ENCODE measurements at regions not wholly inside any gene's neighbourhood (a gene's known extent, or its start where the extent isn't known, plus 50 kb on each side); places are given as distances from the start of the nearest gene placed in this dataset.

DNA sequence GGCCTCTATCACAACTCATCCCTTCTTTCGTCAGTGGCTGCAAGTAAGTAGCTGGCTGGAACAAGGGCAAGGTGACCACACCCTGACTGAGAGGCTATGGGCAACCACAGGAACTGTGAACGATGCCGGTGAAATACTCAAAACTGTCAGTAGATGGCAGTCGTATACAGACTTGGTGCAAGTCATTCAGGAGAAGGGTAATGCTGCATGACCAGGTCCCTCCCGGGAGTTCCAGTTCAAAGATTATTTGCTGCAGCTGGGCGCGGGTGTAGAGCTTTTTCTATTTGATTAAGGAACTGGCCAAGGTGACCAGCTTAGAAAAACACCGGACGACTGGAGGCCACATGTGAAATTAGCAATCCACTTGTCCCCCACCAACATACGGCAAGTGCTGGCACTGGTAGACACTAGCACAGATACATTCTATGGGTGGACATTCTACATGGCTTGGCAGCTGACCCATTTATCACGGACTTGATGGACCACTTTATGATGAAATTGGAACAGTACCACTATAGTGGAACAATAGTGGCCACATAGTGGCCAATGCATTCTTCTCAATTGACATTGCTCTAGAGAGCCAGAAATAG is 726.6 kb downstream of the TRAM1L1 start:
- TF ChIP-seq, protein P1, sequence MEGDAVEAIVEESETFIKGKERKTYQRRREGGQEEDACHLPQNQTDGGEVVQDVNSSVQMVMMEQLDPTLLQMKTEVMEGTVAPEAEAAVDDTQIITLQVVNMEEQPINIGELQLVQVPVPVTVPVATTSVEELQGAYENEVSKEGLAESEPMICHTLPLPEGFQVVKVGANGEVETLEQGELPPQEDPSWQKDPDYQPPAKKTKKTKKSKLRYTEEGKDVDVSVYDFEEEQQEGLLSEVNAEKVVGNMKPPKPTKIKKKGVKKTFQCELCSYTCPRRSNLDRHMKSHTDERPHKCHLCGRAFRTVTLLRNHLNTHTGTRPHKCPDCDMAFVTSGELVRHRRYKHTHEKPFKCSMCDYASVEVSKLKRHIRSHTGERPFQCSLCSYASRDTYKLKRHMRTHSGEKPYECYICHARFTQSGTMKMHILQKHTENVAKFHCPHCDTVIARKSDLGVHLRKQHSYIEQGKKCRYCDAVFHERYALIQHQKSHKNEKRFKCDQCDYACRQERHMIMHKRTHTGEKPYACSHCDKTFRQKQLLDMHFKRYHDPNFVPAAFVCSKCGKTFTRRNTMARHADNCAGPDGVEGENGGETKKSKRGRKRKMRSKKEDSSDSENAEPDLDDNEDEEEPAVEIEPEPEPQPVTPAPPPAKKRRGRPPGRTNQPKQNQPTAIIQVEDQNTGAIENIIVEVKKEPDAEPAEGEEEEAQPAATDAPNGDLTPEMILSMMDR (conservative IDR thresholded peaks at IDR 0.05; ENCODE audit: low read depth, low read length), result peak; percentile 68
- DNase-seq (ENCODE audit: low read depth), result peak; percentile 83
- no peak overlapping the region for H3K4me3 ChIP-seq (ENCODE audit: low read depth, low read length)

DNA sequence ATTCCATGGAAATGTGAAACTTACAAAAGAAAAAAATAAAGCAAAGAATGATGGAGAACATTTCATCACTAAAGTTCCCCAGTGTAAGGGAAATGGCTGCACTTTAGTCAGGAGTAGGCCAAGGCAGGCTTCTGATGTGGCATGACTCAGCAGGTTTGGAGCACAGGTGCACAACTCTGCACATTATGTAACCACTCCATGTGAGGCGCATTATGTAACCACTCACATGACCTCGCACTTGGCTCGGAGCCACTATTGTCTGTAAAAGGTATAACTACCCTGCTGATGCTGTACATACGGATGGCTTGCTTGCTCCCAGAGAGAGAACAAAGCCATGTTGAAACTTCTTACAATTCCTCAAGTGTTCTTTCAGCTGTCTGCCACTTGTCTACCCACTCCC is 727.6 kb downstream of the TRAM1L1 start:
- TF ChIP-seq, protein P1 (conservative IDR thresholded peaks at IDR 0.05; ENCODE audit: low read depth, low read length), result no peak
- no peak overlapping the region for H3K4me3 ChIP-seq (ENCODE audit: low read depth, low read length)
- DNase-seq (ENCODE audit: low read depth), result peak; percentile 4

DNA sequence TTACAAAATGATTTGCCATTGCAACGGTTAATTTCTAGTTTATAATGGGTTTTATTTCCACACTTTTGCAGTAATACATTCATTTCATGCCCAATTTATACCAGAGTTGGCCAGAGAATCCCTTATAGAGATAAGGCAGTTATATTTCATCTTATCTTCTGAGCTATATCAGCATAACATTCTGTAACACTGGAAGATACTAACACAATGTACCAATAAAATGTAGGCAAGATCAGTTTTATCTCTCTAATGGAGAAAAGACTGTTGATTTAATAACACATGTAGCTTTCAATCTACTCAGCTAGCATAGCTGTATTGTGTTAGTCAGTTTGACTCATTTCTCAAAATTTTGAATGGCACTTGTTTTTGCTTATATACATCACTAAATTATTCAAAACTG is 738.6 kb downstream of the TRAM1L1 start:
- TF ChIP-seq, protein P1 (conservative IDR thresholded peaks at IDR 0.05; ENCODE audit: low read depth, low read length), result no peak
- H3K4me3 ChIP-seq (ENCODE audit: low read depth, low read length), result no peak overlapping the region
- no peak for DNase-seq (ENCODE audit: low read depth)

DNA sequence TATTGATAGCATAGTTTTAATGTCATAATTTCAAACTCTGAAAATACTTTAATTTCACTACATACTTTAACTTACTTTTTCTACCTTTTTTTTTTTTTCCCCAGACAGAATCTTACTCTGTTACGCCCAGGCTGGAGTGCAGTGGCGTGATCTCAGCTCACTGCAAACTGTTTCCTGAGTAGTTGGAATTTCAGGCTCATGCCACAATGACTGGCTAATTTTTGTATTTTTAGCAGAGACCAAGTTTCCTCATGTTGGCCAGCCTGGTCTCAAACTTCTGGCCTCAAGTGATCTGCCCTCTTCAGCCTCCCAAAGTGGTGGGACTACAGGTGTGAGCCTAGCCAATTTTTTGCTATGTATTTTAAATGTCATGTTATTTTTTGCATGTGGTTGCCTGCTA is 741.6 kb downstream of the TRAM1L1 start:
- TF ChIP-seq, protein P1 (conservative IDR thresholded peaks at IDR 0.05; ENCODE audit: low read depth, low read length), result no peak
- no peak for DNase-seq (ENCODE audit: low read depth)
- no peak overlapping the region for H3K4me3 ChIP-seq (ENCODE audit: low read depth, low read length)

DNA sequence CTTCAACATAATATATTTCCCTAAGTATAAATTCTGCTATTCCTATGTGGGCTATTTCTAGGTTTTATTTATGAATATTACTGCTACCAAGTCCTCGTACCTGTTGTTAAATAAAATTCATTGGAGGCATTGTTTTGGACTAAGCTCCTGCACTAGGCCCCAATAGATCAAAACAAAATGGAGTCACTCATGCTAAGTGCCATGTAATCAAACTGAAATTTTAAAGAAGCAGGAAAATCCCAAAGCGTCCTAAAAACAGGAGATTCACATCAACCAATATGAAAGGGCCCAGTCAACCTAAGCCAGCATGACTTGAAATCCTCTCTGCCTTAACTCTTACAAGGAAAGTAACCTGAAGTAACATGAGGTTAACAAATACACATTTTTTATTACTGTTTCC is 743.2 kb downstream of the TRAM1L1 start:
- no peak for DNase-seq (ENCODE audit: low read depth)
- TF ChIP-seq, protein P1 (conservative IDR thresholded peaks at IDR 0.05; ENCODE audit: low read depth, low read length), result no peak
- H3K4me3 ChIP-seq (ENCODE audit: low read depth, low read length), result no peak overlapping the region

DNA sequence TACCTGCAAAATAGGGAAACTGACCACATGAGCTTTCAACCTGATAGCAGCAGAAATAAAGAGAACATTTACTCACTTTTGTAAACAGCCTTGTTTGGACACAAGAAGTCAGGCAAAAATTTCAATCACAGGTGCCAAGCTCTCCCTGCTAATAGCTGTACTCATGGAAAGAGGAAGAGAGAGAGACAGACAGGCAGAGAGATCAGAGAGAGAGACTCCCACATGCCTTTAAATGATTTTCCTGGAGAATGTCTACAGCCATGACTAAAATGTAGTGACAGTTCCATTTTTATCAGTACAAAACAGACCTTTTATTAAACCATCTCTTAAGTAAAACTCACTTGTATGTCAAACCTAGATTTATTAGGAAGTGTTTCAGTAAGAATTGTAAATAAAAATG is 752.9 kb downstream of the TRAM1L1 start:
- DNase-seq (ENCODE audit: low read depth), result no peak
- no peak overlapping the region for H3K4me3 ChIP-seq (ENCODE audit: low read depth, low read length)
- TF ChIP-seq, protein P1 (conservative IDR thresholded peaks at IDR 0.05; ENCODE audit: low read depth, low read length), result no peak

DNA sequence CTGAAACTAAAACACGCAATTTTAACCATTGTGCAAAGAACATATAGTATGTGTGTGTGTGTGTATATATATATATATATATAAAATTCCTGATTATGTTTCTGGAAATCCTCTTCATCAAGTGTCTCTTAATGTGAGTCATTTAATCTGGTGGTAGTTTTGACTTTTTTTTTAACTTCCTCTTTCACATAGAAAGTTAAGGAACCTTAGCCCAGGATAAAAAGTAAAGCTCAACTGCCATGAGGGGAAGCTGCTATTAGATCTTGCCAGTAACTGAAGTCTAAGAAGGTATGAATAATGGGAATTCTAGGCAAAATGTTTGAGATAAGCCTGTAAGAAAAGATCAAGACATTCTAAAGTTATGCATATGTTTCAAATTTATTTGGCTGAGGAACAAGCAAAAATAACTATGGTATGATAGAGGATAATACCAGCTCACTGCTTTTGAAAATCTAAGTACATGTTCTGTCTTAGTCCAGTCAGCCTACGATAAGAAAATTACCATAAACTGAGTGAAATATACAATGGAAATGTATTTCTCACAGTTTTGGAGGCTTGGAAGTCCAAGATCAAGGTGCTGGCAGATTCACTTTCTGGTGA is 757.0 kb downstream of the TRAM1L1 start:
- TF ChIP-seq, protein P1 (conservative IDR thresholded peaks at IDR 0.05; ENCODE audit: low read depth, low read length), result no peak
- no peak overlapping the region for H3K4me3 ChIP-seq (ENCODE audit: low read depth, low read length)
- DNase-seq (ENCODE audit: low read depth), result no peak
